Glutamatergic neuron (in vitro differentiated cells): ENCODE measurements at regions not wholly inside any gene's neighbourhood (a gene's known extent, or its start where the extent isn't known, plus 50 kb on each side); places are given as distances from the start of the nearest gene placed in this dataset.

ENCODE experiments used
- DNase-seq: peaks from one replicate; pipeline ENCODE4 v3.0.0; 2022
- H3K27ac Mint-ChIP-seq: one replicate; pipeline ENCODE4 v1.8.0; 2020; ENCODE audit warnings: mild to moderate bottlenecking, mixed read lengths, inconsistent platforms; ENCODE audit not compliant: unreplicated experiment
- H3K27me3 Mint-ChIP-seq: one replicate; pipeline ENCODE4 v1.8.0; 2020; ENCODE audit warnings: mild to moderate bottlenecking, moderate library complexity, mixed read lengths, inconsistent platforms; ENCODE audit not compliant: unreplicated experiment
- H3K36me3 Mint-ChIP-seq: one replicate; pipeline ENCODE4 v1.8.0; 2020; ENCODE audit warnings: mild to moderate bottlenecking, mixed read lengths, inconsistent platforms; ENCODE audit not compliant: unreplicated experiment
- H3K4me1 Mint-ChIP-seq: one replicate; pipeline ENCODE4 v1.8.0; 2020; ENCODE audit warnings: mild to moderate bottlenecking, low read depth, mixed read lengths, inconsistent platforms; ENCODE audit not compliant: unreplicated experiment
- H3K4me3 Mint-ChIP-seq: one replicate; pipeline ENCODE4 v1.8.0; 2020; ENCODE audit warnings: mild to moderate bottlenecking, mixed read lengths, inconsistent platforms; ENCODE audit not compliant: unreplicated experiment
- H3K9me3 Mint-ChIP-seq: one replicate; pipeline ENCODE4 v1.8.0; 2020; ENCODE audit warnings: mild to moderate bottlenecking, moderate library complexity, mixed read lengths, inconsistent platforms; ENCODE audit not compliant: unreplicated experiment
- TF ChIP-seq, protein P1 (sequence below): fragments of 200-600 bp; sonication (generic); IDR thresholded peaks from one replicate; pipeline ENCODE4 v1.5.0; 2021; ENCODE audit not compliant: partially characterized antibody, unreplicated experiment

DNA sequence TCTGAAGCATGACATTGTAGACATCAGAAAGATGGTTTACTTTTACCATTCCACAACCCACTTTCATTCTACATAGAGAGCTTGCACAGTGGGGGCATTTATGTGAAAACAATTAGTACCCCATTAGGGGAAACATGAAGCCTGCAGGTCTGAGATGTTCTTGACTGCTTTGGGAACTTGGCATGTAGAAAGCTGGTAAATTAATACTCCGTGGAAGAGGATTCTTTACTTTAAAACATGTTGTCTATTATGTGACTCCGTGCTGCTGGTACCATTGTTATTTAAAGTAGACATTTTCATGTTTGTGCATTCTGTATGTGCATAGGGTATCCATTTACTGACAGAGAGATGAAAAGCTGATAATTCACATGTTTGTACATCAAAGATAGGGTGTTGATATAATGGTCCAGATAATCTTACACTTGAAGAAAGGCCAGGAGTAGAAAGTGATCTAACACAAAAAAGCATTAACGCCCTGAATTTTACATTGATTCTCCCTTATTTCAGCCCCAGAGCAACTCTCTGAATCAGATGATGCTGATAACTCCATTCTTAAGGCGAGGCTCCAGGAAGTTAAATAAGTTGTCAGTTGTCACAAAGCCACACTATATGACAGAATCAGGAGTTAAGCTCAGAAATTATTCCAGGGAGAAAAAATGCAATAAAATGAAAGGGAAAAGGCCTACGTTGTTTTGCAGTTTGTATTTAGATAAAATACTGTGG is 50.1 kb upstream of the CD180 start:
- DNase-seq: no peak
- H3K9me3 Mint-ChIP-seq: no peaks in the 10 kb centered on the region
- H3K27ac Mint-ChIP-seq: no peak overlapping the region
- no peaks in the 10 kb centered on the region for H3K36me3 Mint-ChIP-seq
- H3K4me3 Mint-ChIP-seq: no peak overlapping the region
- peaks cover 3% of the 10 kb centered on the region for H3K4me1 Mint-ChIP-seq
- H3K27me3 Mint-ChIP-seq: peaks cover 2% of the 10 kb centered on the region
- TF ChIP-seq, protein P1, sequence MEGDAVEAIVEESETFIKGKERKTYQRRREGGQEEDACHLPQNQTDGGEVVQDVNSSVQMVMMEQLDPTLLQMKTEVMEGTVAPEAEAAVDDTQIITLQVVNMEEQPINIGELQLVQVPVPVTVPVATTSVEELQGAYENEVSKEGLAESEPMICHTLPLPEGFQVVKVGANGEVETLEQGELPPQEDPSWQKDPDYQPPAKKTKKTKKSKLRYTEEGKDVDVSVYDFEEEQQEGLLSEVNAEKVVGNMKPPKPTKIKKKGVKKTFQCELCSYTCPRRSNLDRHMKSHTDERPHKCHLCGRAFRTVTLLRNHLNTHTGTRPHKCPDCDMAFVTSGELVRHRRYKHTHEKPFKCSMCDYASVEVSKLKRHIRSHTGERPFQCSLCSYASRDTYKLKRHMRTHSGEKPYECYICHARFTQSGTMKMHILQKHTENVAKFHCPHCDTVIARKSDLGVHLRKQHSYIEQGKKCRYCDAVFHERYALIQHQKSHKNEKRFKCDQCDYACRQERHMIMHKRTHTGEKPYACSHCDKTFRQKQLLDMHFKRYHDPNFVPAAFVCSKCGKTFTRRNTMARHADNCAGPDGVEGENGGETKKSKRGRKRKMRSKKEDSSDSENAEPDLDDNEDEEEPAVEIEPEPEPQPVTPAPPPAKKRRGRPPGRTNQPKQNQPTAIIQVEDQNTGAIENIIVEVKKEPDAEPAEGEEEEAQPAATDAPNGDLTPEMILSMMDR: no peak
